ENCODE measurements at regions not wholly inside any gene's neighbourhood (a gene's known extent, or its start where the extent isn't known, plus 50 kb on each side); places are given as distances from the start of the nearest gene placed in this dataset.

DNA sequence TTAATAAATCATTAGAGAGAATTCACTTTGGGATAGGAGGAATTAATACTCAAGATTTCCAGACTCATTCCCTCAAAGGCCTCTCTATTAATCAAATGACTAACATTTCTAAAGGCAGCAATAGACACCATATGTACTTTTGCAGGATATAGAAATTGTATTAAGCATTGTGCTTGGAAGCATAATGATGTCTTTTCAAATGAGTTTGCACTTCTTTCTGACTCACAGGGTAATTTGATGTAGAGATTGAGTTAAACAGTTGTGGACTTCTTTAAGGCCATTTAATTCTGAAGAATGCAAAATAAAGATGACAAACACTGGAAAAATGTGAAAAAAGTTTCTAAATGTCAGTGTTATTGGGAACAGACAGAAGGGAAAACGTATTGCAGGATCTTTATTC, 63.4 kb upstream of the CSRP2 start (continued):
- TF ChIP-seq, protein P1, sequence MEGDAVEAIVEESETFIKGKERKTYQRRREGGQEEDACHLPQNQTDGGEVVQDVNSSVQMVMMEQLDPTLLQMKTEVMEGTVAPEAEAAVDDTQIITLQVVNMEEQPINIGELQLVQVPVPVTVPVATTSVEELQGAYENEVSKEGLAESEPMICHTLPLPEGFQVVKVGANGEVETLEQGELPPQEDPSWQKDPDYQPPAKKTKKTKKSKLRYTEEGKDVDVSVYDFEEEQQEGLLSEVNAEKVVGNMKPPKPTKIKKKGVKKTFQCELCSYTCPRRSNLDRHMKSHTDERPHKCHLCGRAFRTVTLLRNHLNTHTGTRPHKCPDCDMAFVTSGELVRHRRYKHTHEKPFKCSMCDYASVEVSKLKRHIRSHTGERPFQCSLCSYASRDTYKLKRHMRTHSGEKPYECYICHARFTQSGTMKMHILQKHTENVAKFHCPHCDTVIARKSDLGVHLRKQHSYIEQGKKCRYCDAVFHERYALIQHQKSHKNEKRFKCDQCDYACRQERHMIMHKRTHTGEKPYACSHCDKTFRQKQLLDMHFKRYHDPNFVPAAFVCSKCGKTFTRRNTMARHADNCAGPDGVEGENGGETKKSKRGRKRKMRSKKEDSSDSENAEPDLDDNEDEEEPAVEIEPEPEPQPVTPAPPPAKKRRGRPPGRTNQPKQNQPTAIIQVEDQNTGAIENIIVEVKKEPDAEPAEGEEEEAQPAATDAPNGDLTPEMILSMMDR (IDR thresholded peaks at IDR 0.05 in 2 of 3, conservative IDR thresholded peaks at IDR 0.05 in 1 of 3; ENCODE audit: borderline replicate concordance in 1 of 3, insufficient read depth in 1 of 3, low read depth in 2 of 3, low read length in 2 of 3), result no peak
- TF ChIP-seq CBX3 (IDR thresholded peaks at IDR 0.05; ENCODE audit: low read depth), result no peak

DNA sequence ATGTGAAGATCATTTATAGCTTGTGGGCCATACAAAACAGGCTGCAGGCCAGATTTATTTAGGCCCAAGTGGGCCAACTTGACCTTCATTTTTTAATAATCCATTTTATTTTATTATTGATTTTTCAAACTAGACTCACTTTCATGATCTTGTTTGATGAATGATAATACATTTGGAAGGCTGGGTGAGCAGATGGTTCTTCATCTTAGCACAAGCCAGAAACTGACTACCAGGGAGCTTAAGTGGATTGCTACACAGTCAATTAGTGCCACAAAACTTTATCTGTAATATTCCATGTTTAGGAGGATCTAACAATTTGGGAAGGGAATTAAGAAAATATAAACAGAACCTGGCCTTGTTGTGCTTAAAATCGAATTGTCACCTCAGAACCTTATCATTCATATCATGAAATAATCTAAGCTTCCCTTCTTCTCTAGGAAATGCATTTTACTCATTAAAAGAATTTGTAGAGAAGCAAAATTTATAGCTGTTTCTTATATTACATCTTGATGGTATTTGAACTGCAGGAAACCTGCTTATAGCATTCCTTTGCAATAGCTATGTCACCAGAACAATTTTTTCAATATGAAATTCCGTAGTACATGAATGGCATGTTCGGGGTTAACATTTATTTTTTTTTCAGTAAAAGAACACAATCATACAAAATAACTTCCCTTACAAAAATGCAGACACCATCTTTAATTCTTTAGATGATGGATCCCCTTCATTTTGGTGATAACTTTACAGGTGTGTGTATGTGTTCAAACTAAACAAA, 62.0 kb upstream of the CSRP2 start:
- no peaks in the 10 kb centered on the region for H3K9me2 ChIP-seq (ENCODE audit: insufficient read depth)
- no peak overlapping the region for H3K9ac ChIP-seq (ENCODE audit: low read length)
- BruUV-seq (replicated peaks), result no TSS peak
- H3K4me3 ChIP-seq (replicated peaks in 1 of 2; ENCODE audit: low read depth in 1 of 2, low read length in 2 of 2), result no peak overlapping the region
- ChIA-PET CTCF (interaction anchor here (1.1 kb wide), 1 partner anchor 70 kb away, joined by 3 read pairs; no protein-coding TSS in a partner anchor), POLR2A (no interaction called here), RAD21 (ENCODE audit: low non-redundant PET in 1 of 2, low total read pairs in 2 of 2, uncharacterized antibody in 2 of 2, unreplicated experiment in 2 of 2) (no interaction called here)
- no peak for TF ChIP-seq POLR2AphosphoS5 (IDR thresholded peaks at IDR 0.05; ENCODE audit: low read depth, low read length)
- TF ChIP-seq, protein P2, sequence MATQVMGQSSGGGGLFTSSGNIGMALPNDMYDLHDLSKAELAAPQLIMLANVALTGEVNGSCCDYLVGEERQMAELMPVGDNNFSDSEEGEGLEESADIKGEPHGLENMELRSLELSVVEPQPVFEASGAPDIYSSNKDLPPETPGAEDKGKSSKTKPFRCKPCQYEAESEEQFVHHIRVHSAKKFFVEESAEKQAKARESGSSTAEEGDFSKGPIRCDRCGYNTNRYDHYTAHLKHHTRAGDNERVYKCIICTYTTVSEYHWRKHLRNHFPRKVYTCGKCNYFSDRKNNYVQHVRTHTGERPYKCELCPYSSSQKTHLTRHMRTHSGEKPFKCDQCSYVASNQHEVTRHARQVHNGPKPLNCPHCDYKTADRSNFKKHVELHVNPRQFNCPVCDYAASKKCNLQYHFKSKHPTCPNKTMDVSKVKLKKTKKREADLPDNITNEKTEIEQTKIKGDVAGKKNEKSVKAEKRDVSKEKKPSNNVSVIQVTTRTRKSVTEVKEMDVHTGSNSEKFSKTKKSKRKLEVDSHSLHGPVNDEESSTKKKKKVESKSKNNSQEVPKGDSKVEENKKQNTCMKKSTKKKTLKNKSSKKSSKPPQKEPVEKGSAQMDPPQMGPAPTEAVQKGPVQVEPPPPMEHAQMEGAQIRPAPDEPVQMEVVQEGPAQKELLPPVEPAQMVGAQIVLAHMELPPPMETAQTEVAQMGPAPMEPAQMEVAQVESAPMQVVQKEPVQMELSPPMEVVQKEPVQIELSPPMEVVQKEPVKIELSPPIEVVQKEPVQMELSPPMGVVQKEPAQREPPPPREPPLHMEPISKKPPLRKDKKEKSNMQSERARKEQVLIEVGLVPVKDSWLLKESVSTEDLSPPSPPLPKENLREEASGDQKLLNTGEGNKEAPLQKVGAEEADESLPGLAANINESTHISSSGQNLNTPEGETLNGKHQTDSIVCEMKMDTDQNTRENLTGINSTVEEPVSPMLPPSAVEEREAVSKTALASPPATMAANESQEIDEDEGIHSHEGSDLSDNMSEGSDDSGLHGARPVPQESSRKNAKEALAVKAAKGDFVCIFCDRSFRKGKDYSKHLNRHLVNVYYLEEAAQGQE (IDR thresholded peaks at IDR 0.05; ENCODE audit: low read depth), result no peak
- no peaks in the 10 kb centered on the region for H3K9me3 ChIP-seq (ENCODE audit: control insufficient read depth in 1 of 2, insufficient read depth in 1 of 2, low read depth in 1 of 2, low read length in 2 of 2)
- no peak overlapping the region for H3K27ac ChIP-seq (ENCODE audit: low read depth, low read length)
- no peaks in the 10 kb centered on the region for H4K20me1 ChIP-seq (ENCODE audit: insufficient read depth)
- H3K4me1 ChIP-seq (ENCODE audit: control insufficient read depth in 1 of 2, insufficient read depth in 2 of 2, low read length in 2 of 2), result peaks cover 0 to 1% of the 10 kb centered on the region in 2 experiments; a peak in 1 of 4 replicates
- H3K36me3 ChIP-seq (ENCODE audit: control insufficient read depth in 1 of 2, insufficient read depth in 2 of 2, low read length in 2 of 2), result no peaks in the 10 kb centered on the region
- H3K4me2 ChIP-seq (ENCODE audit: low read length), result no peak overlapping the region
- no peaks in the 10 kb centered on the region for H3K27me3 ChIP-seq (ENCODE audit: insufficient read depth, low read length)
- DNase-seq (ENCODE audit: low read depth, low spot score), result no peak
- H2AFZ ChIP-seq (ENCODE audit: low read depth, low read length, poor library complexity, severe bottlenecking), result no peak overlapping the region
- no peaks in the 10 kb centered on the region for H3K79me2 ChIP-seq (ENCODE audit: insufficient read depth, low read length)
- ATAC-seq, result no peak
- intact Hi-C loops (cut with micrococcal nuclease), result no loop called here

All from HCT116 (cell line).